ENCODE measurements at regions not wholly inside any gene's neighbourhood (a gene's known extent, or its start where the extent isn't known, plus 50 kb on each side); places are given as distances from the start of the nearest gene placed in this dataset.

GRCh38 chr14:104277416-104278213 is 139.2 kb downstream of the KIF26A start:
- DNase-seq (ENCODE audit: low read depth in 2 of 2), result no peak

- DNase-seq (ENCODE audit: low read depth in 2 of 2), result no peak
Observed at GRCh38 chr14:104278214-104278534, 139.8 kb downstream of the KIF26A start.

GRCh38 chr14:104280085-104280901 is 141.9 kb downstream of the KIF26A start:
- no peak for DNase-seq (ENCODE audit: low read depth in 2 of 2)

GRCh38 chr14:104280902-104281767 is 142.7 kb downstream of the KIF26A start:
- DNase-seq (ENCODE audit: low read depth in 2 of 2), result no peak

- DNase-seq (ENCODE audit: low read depth in 2 of 2), result no peak
Observed at GRCh38 chr14:104281768-104282301, 143.4 kb downstream of the KIF26A start.

GRCh38 chr14:104282332-104283196 is 144.2 kb downstream of the KIF26A start:
- no peak for DNase-seq (ENCODE audit: low read depth in 2 of 2)

GRCh38 chr14:104283197-104284106 is 145.1 kb downstream of the KIF26A start:
- no peak for DNase-seq (ENCODE audit: low read depth in 2 of 2)

GRCh38 chr14:104284107-104284592 is 145.8 kb downstream of the KIF26A start:
- DNase-seq (ENCODE audit: low read depth in 2 of 2), result no peak

GRCh38 chr14:104284636-104285507 is 146.5 kb downstream of the KIF26A start:
- DNase-seq (ENCODE audit: low read depth in 2 of 2), result no peak

- no peak for DNase-seq (ENCODE audit: low read depth in 2 of 2)
Observed at GRCh38 chr14:104285508-104285840, 147.1 kb downstream of the KIF26A start.

- no peak for DNase-seq (ENCODE audit: low read depth in 2 of 2)
Observed at GRCh38 chr14:104286086-104286485, 147.7 kb downstream of the KIF26A start.

GRCh38 chr14:104286496-104286895 is 148.1 kb downstream of the KIF26A start:
- DNase-seq (ENCODE audit: low read depth in 2 of 2), result no peak

GRCh38 chr14:104287301-104288009 is 149.1 kb downstream of the KIF26A start:
- no peak for DNase-seq (ENCODE audit: low read depth in 2 of 2)

GRCh38 chr14:104288272-104288671 is 149.9 kb downstream of the KIF26A start:
- DNase-seq (ENCODE audit: low read depth in 2 of 2), result no peak

GRCh38 chr14:104289507-104289906 is 151.1 kb downstream of the KIF26A start:
- no peak for DNase-seq (ENCODE audit: low read depth in 2 of 2)

GRCh38 chr14:104290058-104290667 is 151.8 kb downstream of the KIF26A start:
- no peak for DNase-seq (ENCODE audit: low read depth in 2 of 2)

- no peak for DNase-seq (ENCODE audit: low read depth in 2 of 2)
Observed at GRCh38 chr14:104290756-104291122, 152.4 kb downstream of the KIF26A start.

Measured in stimulated activated CD4-positive, alpha-beta T cell treated with anti-CD3 and anti-CD28 coated beads, Interleukin-4, amount 100 ng/mL, for 48 hours (primary cell).